NCI-H524 (cell line): ENCODE measurements at regions not wholly inside any gene's neighbourhood (a gene's known extent, or its start where the extent isn't known, plus 50 kb on each side); places are given as distances from the start of the nearest gene placed in this dataset.
A peak's percentile ranks its signal among the peaks of the same experiment; 100 is the strongest.

Experiments used
- DNase-seq, 2 experiments: peaks; one replicate each; lab custom pipeline; 2025; lab: John Stamatoyannopoulos, UW

DNA sequence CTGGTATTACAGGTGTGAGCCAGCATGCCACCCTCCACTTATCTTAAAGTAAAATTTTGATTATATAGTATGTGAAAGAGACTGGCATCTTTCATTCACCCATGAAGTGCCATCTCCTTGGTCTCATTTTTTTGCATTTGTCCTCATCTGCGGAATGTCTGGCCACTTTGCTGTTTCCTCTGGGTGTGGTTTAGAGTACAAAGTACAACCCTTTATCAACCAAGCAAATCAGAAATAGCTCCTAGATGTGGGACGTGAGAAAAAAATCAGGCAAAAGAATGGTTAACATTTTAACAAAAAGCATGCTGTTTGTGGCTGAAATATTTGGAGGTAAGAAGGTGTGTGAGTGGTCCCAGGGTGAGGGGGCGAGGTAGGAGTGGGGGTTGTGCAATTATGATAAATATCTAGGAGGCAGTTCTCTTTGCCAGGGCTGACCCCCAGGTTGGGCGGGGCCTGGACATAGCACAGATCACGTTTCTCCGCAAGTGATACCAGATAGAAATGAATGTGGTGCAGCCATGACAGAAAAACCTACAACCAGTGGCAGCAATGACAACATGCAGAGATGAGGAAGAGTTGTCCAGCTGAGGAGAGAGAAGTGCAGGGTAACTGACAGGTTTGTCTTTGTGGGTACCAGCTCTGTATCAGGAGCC, 115.8 kb upstream of the SERTAD2 start:
- DNase-seq: no peak

- no peak for DNase-seq
These were observed 116.5 kb upstream of the SERTAD2 start for GRCh38 chr2:64770137-64770780.

- DNase-seq: no peak
These were observed 117.1 kb upstream of the SERTAD2 start for GRCh38 chr2:64770781-64771334.

GRCh38 chr2:64771737-64772136, 118.0 kb upstream of the SERTAD2 start:
- DNase-seq: peak in 1 of 2 experiments; percentile 1

- no peak for DNase-seq
These were observed 119.9 kb upstream of the SERTAD2 start for GRCh38 chr2:64773461-64774118.

GRCh38 chr2:64777841-64778240, 124.1 kb upstream of the SERTAD2 start:
- DNase-seq: no peak

DNA sequence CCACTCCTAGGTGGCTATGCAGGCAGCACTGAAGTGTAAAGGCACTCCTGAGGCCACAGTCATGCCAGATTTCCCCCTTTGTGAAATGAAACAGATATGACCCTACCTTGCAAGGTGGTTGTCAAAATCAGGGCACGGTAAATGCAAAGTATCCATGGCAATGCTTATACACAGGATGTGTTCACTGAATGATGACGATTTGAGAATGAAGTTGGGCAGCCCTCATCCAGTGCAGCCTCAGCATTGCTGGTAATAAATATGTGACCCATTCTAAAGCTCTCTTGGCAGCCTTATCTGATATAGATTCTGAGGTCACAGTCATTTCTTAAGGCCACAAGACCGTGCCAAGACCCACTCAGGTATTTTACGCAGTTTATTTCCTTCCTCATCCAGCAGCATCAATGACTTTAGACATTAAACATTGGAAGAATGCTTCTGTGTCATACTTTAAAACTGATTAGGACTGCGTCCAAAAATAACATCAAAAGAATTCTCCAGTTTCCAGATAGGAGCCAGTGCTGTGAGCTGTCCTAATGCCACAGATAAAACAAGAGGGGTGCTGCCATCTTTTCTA, 125.5 kb upstream of the SERTAD2 start:
- no peak for DNase-seq

DNA sequence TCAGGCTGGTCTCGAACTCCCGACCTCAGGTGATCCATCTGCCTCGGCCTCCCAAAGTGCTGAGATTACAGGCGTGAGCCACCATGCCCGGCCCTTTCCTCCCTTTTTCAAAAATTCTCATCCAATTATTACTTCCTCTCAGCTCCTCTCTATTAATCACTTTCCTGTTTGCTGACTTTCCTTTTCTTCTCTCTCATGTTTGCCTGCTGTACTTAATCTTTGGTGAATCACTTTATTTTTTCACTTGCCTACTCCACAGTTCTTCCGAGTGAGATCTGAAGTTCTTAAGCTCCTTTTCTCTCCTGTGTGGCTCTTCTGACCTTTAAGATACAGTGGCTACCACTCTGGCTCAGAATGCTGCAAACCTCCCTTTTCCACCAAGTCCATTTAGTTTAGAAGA, 126.3 kb upstream of the SERTAD2 start:
- DNase-seq: no peak

- no peak for DNase-seq
These were observed 128.1 kb upstream of the SERTAD2 start for GRCh38 chr2:64781711-64782390.

DNA sequence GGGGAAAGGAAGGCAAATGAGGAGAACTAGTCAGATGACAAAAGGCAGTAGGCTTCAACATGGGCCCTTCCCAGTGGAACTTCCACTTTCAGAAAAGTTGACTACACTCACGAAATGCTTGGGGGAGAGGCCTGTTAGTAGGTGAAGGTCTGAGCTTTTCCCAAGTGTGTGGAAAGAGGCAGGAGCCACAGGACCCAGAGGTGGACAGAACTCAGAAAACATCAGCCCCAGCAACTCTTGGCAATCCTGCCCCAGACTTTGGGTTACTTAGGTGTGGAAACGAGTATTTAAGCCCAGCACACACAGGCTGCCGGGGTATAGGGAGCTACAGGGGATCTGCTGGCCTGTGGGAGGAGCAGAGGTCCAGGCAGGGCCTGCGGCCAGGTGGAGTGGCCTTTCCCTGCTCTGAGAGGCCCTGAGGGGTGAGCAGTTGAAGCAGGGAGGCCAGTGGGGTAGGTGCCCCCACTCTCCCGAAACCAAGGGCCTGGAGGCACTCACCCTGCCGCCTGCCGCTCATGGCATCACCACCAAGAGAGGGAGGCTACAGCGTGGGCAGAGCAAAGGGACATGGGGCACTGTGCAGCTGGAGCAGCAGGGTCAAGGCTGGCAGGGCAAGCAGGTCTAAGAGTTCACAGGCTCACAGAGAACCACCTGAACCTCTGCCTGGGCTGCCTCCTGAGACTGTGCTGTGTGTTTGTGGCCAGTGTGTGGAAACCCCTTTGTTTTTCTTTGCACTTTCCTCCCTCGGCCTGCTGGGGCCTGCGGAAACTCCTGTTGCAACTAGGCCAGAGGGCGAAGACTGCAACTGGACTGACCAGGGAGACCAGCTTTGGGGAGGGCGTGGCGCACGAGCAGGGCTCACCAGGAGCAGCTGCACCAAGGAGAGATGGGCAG, 130.7 kb upstream of the SERTAD2 start:
- DNase-seq: no peak

DNA sequence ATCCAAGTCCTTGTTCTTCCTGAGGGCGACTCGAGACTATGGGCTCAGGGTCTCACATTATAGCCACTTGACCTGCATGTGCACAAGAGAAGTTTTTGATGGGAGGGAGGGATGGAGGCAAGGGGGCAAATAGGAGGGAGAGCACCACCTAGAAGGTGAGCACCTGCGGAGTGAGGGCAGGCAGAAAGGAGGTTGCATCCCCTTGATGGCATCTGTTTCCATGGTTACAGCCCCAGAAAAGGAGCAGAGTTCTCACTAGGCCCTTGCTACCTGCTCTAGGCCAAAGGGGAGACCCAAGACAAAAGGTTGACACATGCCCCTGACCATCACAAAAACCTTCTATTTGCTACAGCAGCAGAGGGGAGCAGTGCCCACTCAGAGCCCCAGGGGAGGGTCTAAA, 131.5 kb upstream of the SERTAD2 start:
- no peak for DNase-seq

DNA sequence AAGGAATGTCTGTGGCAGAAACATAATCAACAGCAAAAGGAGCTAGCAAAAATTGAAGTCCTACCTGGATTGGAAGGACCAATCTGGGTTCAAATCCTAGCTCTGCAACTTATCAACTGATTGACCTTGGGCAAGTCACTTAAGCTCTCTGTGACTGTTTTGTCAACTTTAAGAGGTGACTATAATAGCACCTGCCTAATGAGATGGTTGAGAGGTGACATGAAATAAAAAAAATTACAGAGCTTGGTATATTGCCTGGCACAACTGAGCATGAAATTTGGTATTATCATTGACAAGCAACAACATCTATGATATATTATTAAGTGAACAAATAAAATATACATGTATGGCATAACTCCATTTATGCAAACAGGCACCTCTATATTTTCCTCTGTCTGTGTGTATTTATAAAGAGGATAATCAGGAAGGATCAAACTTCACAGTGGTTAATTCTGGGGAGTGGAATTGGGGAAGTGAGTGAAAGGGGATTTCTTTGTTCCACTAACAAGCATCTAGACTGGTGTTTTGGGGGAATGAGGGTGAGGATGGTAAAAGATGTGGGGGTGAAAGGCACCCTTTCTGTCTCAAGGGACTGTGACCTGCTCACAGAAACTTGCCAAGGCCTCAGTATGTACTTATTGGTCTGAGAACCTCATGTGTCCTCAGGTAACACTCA, 132.8 kb upstream of the SERTAD2 start:
- DNase-seq: no peak

DNA sequence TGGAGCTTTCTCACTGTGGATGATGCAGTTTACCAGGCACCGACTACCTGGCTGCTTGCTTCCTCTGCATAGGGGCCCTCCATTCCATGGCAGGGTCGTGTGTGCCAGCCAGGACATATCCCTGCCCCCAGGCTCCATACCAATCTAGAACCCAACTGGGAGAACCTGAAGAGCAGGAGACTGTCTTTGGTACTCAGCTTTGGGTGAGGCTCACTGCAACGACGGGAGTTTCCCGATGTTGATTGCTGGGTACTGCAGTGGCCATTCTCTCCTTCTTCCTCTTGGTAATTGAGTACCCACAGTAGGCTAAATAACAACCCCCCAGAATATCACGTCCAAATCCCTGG, 133.3 kb upstream of the SERTAD2 start:
- DNase-seq: no peak

GRCh38 chr2:64787698-64788097, 134.0 kb upstream of the SERTAD2 start:
- no peak for DNase-seq

- DNase-seq: no peak
These were observed 136.0 kb upstream of the SERTAD2 start for GRCh38 chr2:64789466-64790320.

- DNase-seq: peak in 1 of 2 experiments; percentile 18
These were observed 138.6 kb upstream of the SERTAD2 start for GRCh38 chr2:64792300-64792699.

GRCh38 chr2:64792995-64793639, 139.4 kb upstream of the SERTAD2 start:
- no peak for DNase-seq

GRCh38 chr2:64793701-64794100, 140.0 kb upstream of the SERTAD2 start:
- no peak for DNase-seq

GRCh38 chr2:64794426-64794995, 140.8 kb upstream of the SERTAD2 start:
- no peak for DNase-seq
